Smooth muscle cell of the brain vasculature (primary cell): ENCODE measurements at regions not wholly inside any gene's neighbourhood (a gene's known extent, or its start where the extent isn't known, plus 50 kb on each side); places are given as distances from the start of the nearest gene placed in this dataset.

Source experiments
- DNase-seq: peaks from one replicate; pipeline ENCODE4 v3.0.0-alpha.2; 2012; ENCODE audit warnings: low read depth, low spot score

DNA sequence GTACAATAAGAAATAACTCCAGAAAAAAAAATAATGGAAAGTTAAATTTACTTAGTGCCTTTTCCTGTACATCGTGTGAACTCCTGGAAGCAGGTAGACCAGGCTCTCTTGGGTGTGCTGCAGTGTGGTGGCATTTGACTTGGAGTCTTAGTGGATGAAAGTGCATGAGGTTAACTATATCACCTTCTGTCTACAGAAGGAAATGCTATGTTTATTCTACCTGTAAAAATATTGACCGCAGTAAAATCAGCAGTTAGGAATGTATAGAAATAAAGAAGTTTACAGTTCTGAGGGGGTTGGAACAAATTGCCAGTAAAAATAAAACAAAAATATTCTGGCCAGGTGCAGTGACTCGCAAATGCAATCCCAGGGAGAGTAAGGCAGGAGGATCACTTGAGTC is 722.1 kb downstream of the LIG4 start:
- DNase-seq, result no peak

GRCh38 chr13:107482688-107483087 is 732.6 kb downstream of the LIG4 start:
- no peak for DNase-seq

- no peak for DNase-seq
Observed at GRCh38 chr13:107480130-107480529, 735.2 kb downstream of the LIG4 start.

GRCh38 chr13:107477772-107478379 is 737.5 kb downstream of the LIG4 start:
- no peak for DNase-seq

- DNase-seq, result no peak
Observed at GRCh38 chr13:107475753-107476453, 739.4 kb downstream of the LIG4 start.

GRCh38 chr13:107473253-107473652 is 742.1 kb downstream of the LIG4 start:
- DNase-seq, result no peak

- DNase-seq, result no peak
Observed at GRCh38 chr13:107466326-107467099, 748.8 kb downstream of the LIG4 start.

- no peak for DNase-seq
Observed at GRCh38 chr13:107462501-107462900, 752.8 kb downstream of the LIG4 start.

- DNase-seq, result peak; percentile 40
Observed at GRCh38 chr13:107461751-107462150, 753.6 kb downstream of the LIG4 start.

- DNase-seq, result no peak
Observed at GRCh38 chr13:107459430-107459829, 755.9 kb downstream of the LIG4 start.

DNA sequence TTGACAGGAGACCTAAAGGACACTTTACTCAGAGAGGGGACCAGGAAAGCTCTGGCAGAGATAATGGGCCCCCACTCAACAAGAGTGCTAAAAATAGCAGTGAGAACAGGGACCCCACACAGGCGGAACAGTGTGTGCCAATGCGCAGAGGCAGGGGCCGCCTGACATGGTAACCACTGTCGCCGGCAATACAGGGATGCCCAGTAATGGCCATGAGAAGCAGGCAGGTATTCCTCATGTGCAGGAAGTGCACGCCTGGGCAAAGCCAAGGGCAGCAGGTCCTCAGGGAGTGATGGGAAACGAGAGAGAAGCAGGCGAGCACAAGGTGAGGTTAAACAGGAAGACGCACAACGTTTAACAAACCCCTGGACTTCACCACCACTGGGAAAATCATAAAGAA is 757.1 kb downstream of the LIG4 start:
- no peak for DNase-seq

DNA sequence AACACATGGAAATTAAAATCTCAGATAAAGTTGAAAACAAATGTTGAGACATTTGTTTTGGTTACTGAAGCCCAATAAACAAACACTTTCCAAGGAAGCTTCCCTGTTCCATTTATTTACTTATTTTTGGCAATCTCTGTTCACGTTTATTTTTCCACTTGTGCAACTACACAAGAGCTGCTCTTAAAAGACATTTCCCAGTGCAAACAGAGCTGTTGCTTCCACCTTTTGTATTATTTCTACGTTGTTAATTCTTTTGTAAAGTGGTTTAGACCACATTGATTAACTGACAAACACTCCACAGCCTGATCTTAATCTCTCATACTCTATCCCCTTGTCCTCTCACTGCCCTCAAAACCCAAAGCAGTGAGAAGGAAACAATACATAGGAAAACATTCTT is 757.6 kb downstream of the LIG4 start:
- DNase-seq, result no peak

GRCh38 chr13:107456431-107456830 is 758.9 kb downstream of the LIG4 start:
- no peak for DNase-seq

- DNase-seq, result no peak
Observed at GRCh38 chr13:107452833-107453232, 762.5 kb downstream of the LIG4 start.

DNA sequence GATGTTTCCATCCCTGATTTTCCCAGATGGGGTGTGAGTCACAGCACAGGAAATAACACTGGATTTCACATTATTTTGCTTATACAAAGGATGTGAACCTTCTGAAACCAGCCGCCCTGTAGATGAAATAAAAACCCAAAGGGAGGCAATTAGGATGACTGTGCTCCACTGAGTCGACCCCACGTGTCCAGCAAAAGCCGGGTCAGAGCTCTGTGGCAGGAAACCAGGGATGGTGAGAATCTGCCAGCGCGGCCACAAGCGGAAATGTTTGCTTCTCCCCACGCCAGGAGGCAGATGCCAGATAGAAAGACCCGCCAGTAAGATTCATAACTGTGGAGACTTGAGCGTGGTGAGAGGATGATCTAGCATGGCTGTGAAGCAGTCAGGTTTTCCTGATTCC is 764.4 kb downstream of the LIG4 start:
- DNase-seq, result peak; percentile 90

GRCh38 chr13:107450431-107450830 is 764.9 kb downstream of the LIG4 start:
- DNase-seq, result no peak

GRCh38 chr13:107447591-107447990 is 767.7 kb downstream of the LIG4 start:
- no peak for DNase-seq

DNA sequence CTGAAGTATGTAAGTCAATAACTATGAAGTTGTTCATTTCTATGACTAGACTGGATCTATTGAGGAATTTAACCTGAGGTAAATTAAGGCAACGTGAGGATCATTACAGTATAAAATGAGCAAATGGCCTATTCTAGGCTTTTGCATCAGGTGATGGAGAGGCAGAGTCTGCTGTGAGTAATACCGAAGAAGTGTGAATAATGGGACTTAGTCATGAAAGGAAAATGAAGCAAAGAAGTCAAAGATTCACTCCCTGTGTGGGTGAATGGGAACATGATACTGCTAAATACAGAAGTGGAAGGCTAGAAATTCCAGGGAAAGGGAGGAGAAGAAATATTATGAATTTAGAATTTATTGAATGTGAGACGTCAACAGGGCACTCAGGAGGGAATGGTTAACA is 774.1 kb downstream of the LIG4 start:
- DNase-seq, result no peak

DNA sequence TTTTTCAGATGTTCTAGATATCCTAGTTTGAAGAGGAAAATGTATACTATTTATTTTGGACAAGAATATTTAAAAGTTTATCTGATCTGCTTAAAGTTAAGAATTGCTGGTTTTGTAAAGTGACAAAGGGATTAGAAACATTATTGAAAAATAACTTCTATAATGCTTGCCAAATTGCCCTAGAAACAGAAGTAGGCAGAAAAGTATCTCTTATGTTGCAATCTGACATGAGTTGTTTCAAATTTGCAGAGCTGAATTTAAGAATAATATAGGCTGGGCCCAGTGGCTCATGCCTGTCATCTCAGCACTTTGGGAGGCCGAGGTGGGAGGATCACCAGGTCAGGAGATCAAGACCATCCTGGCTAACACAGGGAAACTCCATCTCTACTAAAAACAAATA is 777.1 kb downstream of the LIG4 start:
- DNase-seq, result no peak

- no peak for DNase-seq
Observed at GRCh38 chr13:107434347-107434746, 781.0 kb downstream of the LIG4 start.

- DNase-seq, result no peak
Observed at GRCh38 chr13:107427536-107427935, 787.8 kb downstream of the LIG4 start.

DNA sequence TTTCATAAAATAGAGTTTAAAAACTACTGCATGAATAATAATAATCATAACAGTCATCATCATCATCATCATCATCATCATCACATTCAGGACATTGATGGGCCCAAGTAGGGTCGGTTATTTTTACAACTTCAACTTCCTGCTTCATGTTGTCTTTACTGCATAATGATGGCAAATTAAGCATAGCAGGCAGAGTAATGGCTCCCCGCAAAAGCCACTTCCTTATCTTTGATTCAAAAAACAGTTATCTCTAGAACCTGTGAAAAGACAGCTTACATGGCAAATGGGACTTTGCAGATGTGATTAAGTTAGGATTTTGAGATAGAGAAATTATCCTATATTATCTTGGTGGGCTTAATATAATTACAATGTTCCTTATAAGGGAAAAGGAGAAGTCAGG is 792.9 kb downstream of the LIG4 start:
- DNase-seq, result no peak

DNA sequence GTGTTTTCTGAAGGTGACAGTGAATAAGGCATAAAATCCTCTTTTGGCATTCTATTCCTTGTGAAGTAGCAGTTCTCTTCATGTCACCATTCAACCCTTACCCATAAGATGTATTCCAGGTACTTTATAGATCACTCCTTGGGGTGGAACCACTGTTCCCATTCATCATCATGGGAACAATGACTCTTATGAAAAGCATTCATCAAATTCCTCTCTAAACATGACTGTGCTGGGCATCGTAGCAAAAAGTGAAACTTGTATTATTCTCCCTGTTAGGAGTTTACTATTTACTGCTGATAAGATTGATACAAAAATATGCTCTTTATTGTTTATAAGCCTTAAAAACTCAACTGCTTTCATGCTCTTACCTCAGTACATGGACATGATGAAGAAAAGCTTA is 793.4 kb downstream of the LIG4 start:
- no peak for DNase-seq
